Astrocyte (in vitro differentiated cells and primary cell): ENCODE measurements at regions not wholly inside any gene's neighbourhood (a gene's known extent, or its start where the extent isn't known, plus 50 kb on each side); places are given as distances from the start of the nearest gene placed in this dataset.
A peak's percentile ranks its signal among the peaks of the same experiment; 100 is the strongest.

ENCODE experiments used
- DNase-seq: peaks from one replicate; pipeline ENCODE4 v3.0.0-alpha.2; 2010; ENCODE audit warnings: low read depth
- FAIRE-seq: peaks from 2 replicates; lab custom pipeline; 2011; peaks lifted over from hg19 to GRCh38; lab: Jason Lieb, UNC
- H2AFZ ChIP-seq: 2 replicates; pipeline ENCODE4 v1.6.0; 2012; ENCODE audit warnings: low read depth, low read length, inconsistent platforms
- H3K27ac ChIP-seq: 2 replicates; pipeline ENCODE4 v1.5.1; 2011; ENCODE audit warnings: low read depth, low read length, inconsistent platforms
- H3K27me3 ChIP-seq: 2 replicates; pipeline ENCODE4 v1.6.0; 2011; ENCODE audit warnings: low read length, inconsistent platforms; ENCODE audit not compliant: insufficient read depth
- H3K36me3 ChIP-seq: 2 replicates; pipeline ENCODE4 v1.5.1; 2011; ENCODE audit warnings: low read length, inconsistent platforms; ENCODE audit not compliant: insufficient read depth
- H3K4me1 ChIP-seq: 2 replicates; pipeline ENCODE4 v1.5.1; 2011; ENCODE audit warnings: low read length, inconsistent platforms; ENCODE audit not compliant: insufficient read depth
- H3K4me2 ChIP-seq: 2 replicates; pipeline ENCODE4 v1.6.0; 2012; ENCODE audit warnings: low read length, inconsistent platforms
- H3K4me3 ChIP-seq: 2 replicates; pipeline ENCODE4 v1.5.1; 2011; ENCODE audit warnings: low read depth, mild to moderate bottlenecking, low read length, inconsistent platforms; ENCODE audit not compliant: insufficient read depth
- H3K79me2 ChIP-seq: 2 replicates; pipeline ENCODE4 v1.6.0; 2012; ENCODE audit warnings: mild to moderate bottlenecking, low read length, inconsistent platforms; ENCODE audit not compliant: insufficient read depth
- H3K9ac ChIP-seq: 2 replicates; pipeline ENCODE4 v1.6.0; 2012; ENCODE audit warnings: mild to moderate bottlenecking, low read length, inconsistent platforms
- H3K9me3 ChIP-seq: 2 replicates; pipeline ENCODE4 v1.5.1; 2012; ENCODE audit warnings: low read depth, mild to moderate bottlenecking, low read length, inconsistent platforms; ENCODE audit not compliant: insufficient read depth
- H4K20me1 ChIP-seq: 2 replicates; pipeline ENCODE4 v1.6.0; 2012; ENCODE audit warnings: low read length, inconsistent platforms; ENCODE audit not compliant: insufficient read depth
- H3K27ac Mint-ChIP-seq: one replicate; pipeline ENCODE4 v1.8.0; 2021; ENCODE audit warnings: mild to moderate bottlenecking, mixed read lengths; ENCODE audit not compliant: unreplicated experiment
- H3K27me3 Mint-ChIP-seq: one replicate; pipeline ENCODE4 v1.8.0; 2021; ENCODE audit warnings: low read depth, mixed read lengths; ENCODE audit not compliant: unreplicated experiment
- H3K36me3 Mint-ChIP-seq: one replicate; pipeline ENCODE4 v1.8.0; 2021; ENCODE audit warnings: low read depth, mixed read lengths; ENCODE audit not compliant: unreplicated experiment
- H3K4me1 Mint-ChIP-seq: one replicate; pipeline ENCODE4 v1.8.0; 2021; ENCODE audit warnings: low read depth, mixed read lengths; ENCODE audit not compliant: unreplicated experiment
- H3K4me3 Mint-ChIP-seq: one replicate; pipeline ENCODE4 v1.8.0; 2021; ENCODE audit warnings: mild to moderate bottlenecking, moderate library complexity, mixed read lengths; ENCODE audit not compliant: unreplicated experiment
- H3K9me3 Mint-ChIP-seq: one replicate; pipeline ENCODE4 v1.8.0; 2021; ENCODE audit warnings: mild to moderate bottlenecking, mixed read lengths; ENCODE audit not compliant: unreplicated experiment
- EZH2 ChIP-seq: IDR thresholded peaks from 2 replicates; pipeline ENCODE4 v1.6.1; 2012; ENCODE audit warnings: mild to moderate bottlenecking, low read length, inconsistent platforms; ENCODE audit not compliant: insufficient read depth
- TF ChIP-seq, protein P1 (sequence below): IDR thresholded peaks from 2 replicates; pipeline ENCODE4 v1.5.1; 2011; ENCODE audit warnings: low read depth, mild to moderate bottlenecking, inconsistent platforms, low read length, moderate library complexity; ENCODE audit not compliant: insufficient read depth

DNA sequence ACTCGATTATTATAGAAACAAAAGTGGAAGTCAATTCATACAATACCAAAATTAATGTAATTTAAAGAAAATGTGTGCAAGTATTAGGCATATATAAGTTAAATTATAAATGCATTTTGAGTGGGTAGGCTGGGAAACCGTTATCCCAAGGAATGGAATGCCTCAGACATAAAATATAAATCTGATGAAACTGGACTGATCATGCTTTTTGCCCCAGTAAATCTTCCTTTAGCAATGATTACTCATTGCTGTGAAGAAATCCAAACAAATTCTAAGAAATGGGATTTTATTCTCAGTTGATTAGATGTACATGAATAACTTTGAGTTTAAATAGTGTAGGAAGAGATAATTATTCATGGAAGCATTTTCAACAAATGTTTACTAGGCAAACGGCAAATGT lies 185.5 kb upstream of the KCNMB2 start:
- no peaks in the 10 kb centered on the region for H3K27me3 ChIP-seq
- Mint-ChIP-seq H3K4me3 (no peak overlapping the region), H3K36me3 (no peaks in the 10 kb centered on the region), H3K27me3 (no peaks in the 10 kb centered on the region), H3K27ac (no peak overlapping the region), H3K9me3 (no peaks in the 10 kb centered on the region), H3K4me1 (peaks cover 15% of the 10 kb centered on the region)
- no peak for TF ChIP-seq EZH2
- TF ChIP-seq, protein P1, sequence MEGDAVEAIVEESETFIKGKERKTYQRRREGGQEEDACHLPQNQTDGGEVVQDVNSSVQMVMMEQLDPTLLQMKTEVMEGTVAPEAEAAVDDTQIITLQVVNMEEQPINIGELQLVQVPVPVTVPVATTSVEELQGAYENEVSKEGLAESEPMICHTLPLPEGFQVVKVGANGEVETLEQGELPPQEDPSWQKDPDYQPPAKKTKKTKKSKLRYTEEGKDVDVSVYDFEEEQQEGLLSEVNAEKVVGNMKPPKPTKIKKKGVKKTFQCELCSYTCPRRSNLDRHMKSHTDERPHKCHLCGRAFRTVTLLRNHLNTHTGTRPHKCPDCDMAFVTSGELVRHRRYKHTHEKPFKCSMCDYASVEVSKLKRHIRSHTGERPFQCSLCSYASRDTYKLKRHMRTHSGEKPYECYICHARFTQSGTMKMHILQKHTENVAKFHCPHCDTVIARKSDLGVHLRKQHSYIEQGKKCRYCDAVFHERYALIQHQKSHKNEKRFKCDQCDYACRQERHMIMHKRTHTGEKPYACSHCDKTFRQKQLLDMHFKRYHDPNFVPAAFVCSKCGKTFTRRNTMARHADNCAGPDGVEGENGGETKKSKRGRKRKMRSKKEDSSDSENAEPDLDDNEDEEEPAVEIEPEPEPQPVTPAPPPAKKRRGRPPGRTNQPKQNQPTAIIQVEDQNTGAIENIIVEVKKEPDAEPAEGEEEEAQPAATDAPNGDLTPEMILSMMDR, result no peak
- H3K4me2 ChIP-seq, result no peak overlapping the region
- H3K9me3 ChIP-seq, result no peaks in the 10 kb centered on the region
- peaks cover 10% of the 10 kb centered on the region for H3K4me1 ChIP-seq
- H3K27ac ChIP-seq, result no peak overlapping the region
- DNase-seq, result no peak
- no peak overlapping the region for H2AFZ ChIP-seq
- no peak overlapping the region for H3K4me3 ChIP-seq
- no peaks in the 10 kb centered on the region for H3K36me3 ChIP-seq
- peak; percentile 9 for FAIRE-seq
- no peaks in the 10 kb centered on the region for H4K20me1 ChIP-seq
- no peak overlapping the region for H3K9ac ChIP-seq
- no peaks in the 10 kb centered on the region for H3K79me2 ChIP-seq

DNA sequence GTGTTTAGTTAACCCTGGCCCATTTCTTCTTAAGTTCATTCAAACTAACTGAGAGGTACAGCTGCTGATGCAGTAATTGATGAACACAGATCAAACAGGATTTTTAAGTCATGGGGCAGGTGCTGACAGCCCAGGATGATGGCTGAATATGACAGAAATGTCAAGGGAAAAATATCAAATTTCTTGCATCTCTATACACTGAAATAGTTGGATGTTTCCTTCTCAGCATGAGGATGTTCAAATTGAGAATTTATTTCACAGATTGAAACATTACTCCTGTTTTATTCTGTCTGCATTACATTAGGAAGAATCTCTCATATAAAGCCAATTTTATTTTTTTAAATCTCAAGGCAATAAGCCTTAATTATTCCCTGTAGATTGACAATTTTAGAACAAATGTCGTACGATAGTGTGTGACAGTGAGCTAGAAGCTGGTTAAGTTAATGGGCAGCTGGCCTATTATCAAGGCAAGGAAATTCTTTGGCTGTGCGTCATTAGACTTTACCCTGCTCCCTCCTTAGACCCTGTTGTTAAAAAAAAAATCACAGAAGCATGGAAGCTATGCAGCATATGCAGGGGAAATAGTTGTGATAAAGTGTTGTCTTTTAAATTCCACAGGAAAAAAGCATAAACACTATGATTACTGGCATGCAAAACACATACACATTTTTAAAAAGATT lies 183.8 kb upstream of the KCNMB2 start:
- TF ChIP-seq, protein P1, result no peak
- no peak for TF ChIP-seq EZH2
- Mint-ChIP-seq H3K4me3 (no peak overlapping the region), H3K36me3 (no peaks in the 10 kb centered on the region), H3K9me3 (peaks cover 3% of the 10 kb centered on the region), H3K27ac (peak overlapping the region; percentile 92), H3K27me3 (no peaks in the 10 kb centered on the region), H3K4me1 (peaks cover 15% of the 10 kb centered on the region)
- DNase-seq, result peak; percentile 86
- H3K4me3 ChIP-seq, result no peak overlapping the region
- no peaks in the 10 kb centered on the region for H3K36me3 ChIP-seq
- H3K27me3 ChIP-seq, result no peaks in the 10 kb centered on the region
- H3K9ac ChIP-seq, result peak overlapping the region; percentile 28
- peaks cover 10% of the 10 kb centered on the region for H3K4me1 ChIP-seq
- H3K79me2 ChIP-seq, result no peaks in the 10 kb centered on the region
- peak; percentile 86 for FAIRE-seq
- no peaks in the 10 kb centered on the region for H4K20me1 ChIP-seq
- no peak overlapping the region for H2AFZ ChIP-seq
- H3K9me3 ChIP-seq, result no peaks in the 10 kb centered on the region
- H3K4me2 ChIP-seq, result peak overlapping the region; percentile 45
- peak overlapping the region; percentile 49 for H3K27ac ChIP-seq

DNA sequence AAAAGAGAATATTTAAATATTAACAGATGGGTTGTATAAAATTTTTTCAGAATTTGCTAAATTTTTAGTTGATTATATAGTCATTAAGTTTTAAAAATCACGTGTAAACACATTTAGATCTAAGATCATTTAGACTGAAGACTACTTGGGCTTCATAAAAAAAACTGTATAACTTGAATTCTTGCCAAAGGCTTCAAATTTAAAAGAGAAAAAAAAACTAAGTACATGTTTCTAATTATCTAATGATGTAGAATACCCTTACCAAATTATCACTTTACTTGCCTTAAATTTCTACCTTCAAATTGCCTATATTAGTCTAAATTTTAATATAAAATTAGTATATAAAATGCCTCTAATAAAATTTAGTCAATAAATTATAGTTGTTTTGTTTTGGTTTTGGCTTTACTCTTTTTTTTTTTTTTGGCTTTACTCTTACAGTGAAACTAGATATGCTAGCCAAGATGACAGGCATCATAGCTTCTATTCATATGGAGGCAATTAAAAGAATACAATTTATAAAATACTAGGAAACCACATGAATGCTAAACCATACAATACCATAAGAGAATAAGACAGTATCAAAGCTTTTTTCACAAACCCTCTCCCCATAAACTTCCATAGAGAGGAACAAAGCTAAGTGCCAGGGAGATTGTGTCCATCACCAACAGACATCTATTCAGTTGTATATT lies 183.1 kb upstream of the KCNMB2 start:
- Histone ChIP-seq H3K27me3 (no peaks in the 10 kb centered on the region), H3K36me3 (no peaks in the 10 kb centered on the region), H3K4me3 (no peak overlapping the region), H4K20me1 (no peaks in the 10 kb centered on the region), H3K27ac (no peak overlapping the region), H3K79me2 (no peaks in the 10 kb centered on the region), H2AFZ (no peak overlapping the region), H3K4me1 (peaks cover 10% of the 10 kb centered on the region), H3K9me3 (no peaks in the 10 kb centered on the region), H3K4me2 (no peak overlapping the region), H3K9ac (no peak overlapping the region)
- H3K4me3 Mint-ChIP-seq, result no peak overlapping the region
- H3K4me1 Mint-ChIP-seq, result peaks cover 15% of the 10 kb centered on the region
- no peak for FAIRE-seq
- no peaks in the 10 kb centered on the region for H3K27me3 Mint-ChIP-seq
- H3K36me3 Mint-ChIP-seq, result no peaks in the 10 kb centered on the region
- peak; percentile 23 for DNase-seq
- no peak overlapping the region for H3K27ac Mint-ChIP-seq
- peaks cover 3% of the 10 kb centered on the region for H3K9me3 Mint-ChIP-seq
- TF ChIP-seq EZH2, result no peak
- TF ChIP-seq, protein P1, result no peak
